B cell (primary cell): ENCODE measurements at regions not wholly inside any gene's neighbourhood (a gene's known extent, or its start where the extent isn't known, plus 50 kb on each side); places are given as distances from the start of the nearest gene placed in this dataset.

Source experiments
- ATAC-seq: fragments of 200-7000 bp; cut with Tn5 transposase; one replicate; pipeline ENCODE4 v1.10.0; 2021; ENCODE audit warnings: low read depth, mild to moderate bottlenecking, moderate number of reproducible peaks, moderate library complexity
- CTCF ChIA-PET: fragments of 350-600 bp; sonication (Branson Sonifier 250); formaldehyde crosslinking; loops from one replicate; lab custom pipeline; 2021; ENCODE audit warnings: antibody characterized with exemption, inconsistent platforms; lab: Charles Lee
- POLR2A ChIA-PET: fragments of 350-600 bp; sonication (Branson Sonifier 250); formaldehyde crosslinking; loops from one replicate; lab custom pipeline; 2021; ENCODE audit warnings: antibody characterized with exemption; lab: Charles Lee
- DNase-seq: peaks from one replicate; pipeline ENCODE4 v3.0.0; 2013
- H2AFZ ChIP-seq: 2 replicates; pipeline ENCODE4 v1.6.1; 2012; ENCODE audit warnings: mild to moderate bottlenecking, low read depth, low read length; ENCODE audit not compliant: insufficient read depth, poor library complexity, severe bottlenecking
- H3K27ac ChIP-seq, 2 donors: 1 replicate in 1 of 2; 2 replicates in 1 of 2; pipeline ENCODE4 v1.5.1; 2012 to 2013; ENCODE audit warnings: low read length in 2 of 2, mild to moderate bottlenecking in 2 of 2, moderate library complexity in 1 of 2
- H3K27me3 ChIP-seq, 4 experiments: fragments of 200-600 bp in 1 of 4; sonication (generic) in 1 of 4; replicated peaks in 1 of 4; 1 replicate in 2 of 4; 2 replicates in 2 of 4; pipeline versions ENCODE4 v1.6.1 to v1.7.0; 2013 to 2016; ENCODE audit warnings: low read length in 3 of 4, mild to moderate bottlenecking in 2 of 4, mixed read lengths in 1 of 4, moderate library complexity in 1 of 4; ENCODE audit not compliant: insufficient read depth in 4 of 4, control insufficient read depth in 3 of 4; ENCODE audit errors: control extremely low read depth in 1 of 4
- H3K36me3 ChIP-seq, 2 experiments: replicated peaks in 1 of 2; 1 replicate in 1 of 2; 2 replicates in 1 of 2; pipeline versions ENCODE4 v1.6.1 to v1.7.1; 2013; ENCODE audit warnings: low read length in 1 of 2; ENCODE audit not compliant: insufficient read depth in 2 of 2, control insufficient read depth in 1 of 2; ENCODE audit errors: control extremely low read depth in 1 of 2, extremely low read depth in 1 of 2
- H3K4me1 ChIP-seq, 2 donors: fragments of 200-600 bp in 1 of 2; sonication (generic) in 1 of 2; 1 replicate in 1 of 2; 2 replicates in 1 of 2; pipeline versions ENCODE4 v1.5.1 to v1.6.1; 2013 to 2017; ENCODE audit warnings: low read length in 2 of 2; ENCODE audit not compliant: control insufficient read depth in 2 of 2, insufficient read depth in 2 of 2
- H3K4me2 ChIP-seq: replicated peaks from 2 replicates; pipeline ENCODE3; 2012; ENCODE audit warnings: mild to moderate bottlenecking, low read depth, low read length; ENCODE audit not compliant: poor library complexity, severe bottlenecking
- H3K4me3 ChIP-seq, 5 experiments: fragments of 200-600 bp in 1 of 5; sonication (generic) in 1 of 5; 1 replicate in 3 of 5; 2 replicates in 2 of 5; pipeline versions ENCODE4 v1.5.1 to v1.7.0; 2011 to 2016; ENCODE audit warnings: low read length in 4 of 5, mild to moderate bottlenecking in 4 of 5, low read depth in 2 of 5, control low read depth in 1 of 5, moderate library complexity in 1 of 5; ENCODE audit not compliant: insufficient read depth in 1 of 5; ENCODE audit errors: control extremely low read depth in 1 of 5, extremely low read depth in 1 of 5
- H3K79me2 ChIP-seq: fragments of 200-600 bp; sonication (generic); one replicate; pipeline ENCODE4 v1.6.0; 2016; ENCODE audit warnings: low read length; ENCODE audit not compliant: control insufficient read depth, insufficient read depth
- H3K9ac ChIP-seq: fragments of 200-600 bp; sonication (generic); 2 replicates; pipeline ENCODE4 v1.6.1; 2017; ENCODE audit warnings: mild to moderate bottlenecking, low read length, moderate library complexity
- H3K9me3 ChIP-seq, 3 donors: one replicate each; pipeline versions ENCODE4 v1.6.1 to v1.7.1; 2013; ENCODE audit warnings: low read length in 2 of 3; ENCODE audit not compliant: control insufficient read depth in 2 of 3, insufficient read depth in 1 of 3; ENCODE audit errors: control extremely low read depth in 1 of 3
- H4K20me1 ChIP-seq: 2 replicates; pipeline ENCODE4 v1.6.0; 2012; ENCODE audit warnings: mild to moderate bottlenecking, low read length; ENCODE audit not compliant: insufficient read depth, control insufficient read depth, poor library complexity, severe bottlenecking
- H3K27ac Mint-ChIP-seq: one replicate; pipeline ENCODE4 v1.8.0; 2021; ENCODE audit warnings: mixed read lengths
- H3K27me3 Mint-ChIP-seq: one replicate; pipeline ENCODE4 v1.8.0; 2021; ENCODE audit warnings: mixed read lengths
- H3K4me1 Mint-ChIP-seq: one replicate; pipeline ENCODE4 v1.8.0; 2021; ENCODE audit warnings: mixed read lengths
- H3K4me3 Mint-ChIP-seq: one replicate; pipeline ENCODE4 v1.8.0; 2021; ENCODE audit warnings: mixed read lengths
- H3K9me3 Mint-ChIP-seq: one replicate; pipeline ENCODE4 v1.8.0; 2022; ENCODE audit warnings: mixed read lengths; ENCODE audit not compliant: insufficient read depth
- EZH2 ChIP-seq: IDR thresholded peaks from 2 replicates; pipeline ENCODE4 v1.6.1; 2012; ENCODE audit warnings: borderline replicate concordance, low read depth, mild to moderate bottlenecking, moderate library complexity, low read length; ENCODE audit not compliant: insufficient read depth, poor library complexity, severe bottlenecking
- WGBS: methylation state at CpG from one replicate; pipeline ENCODE4 v1.1.5; 2013; ENCODE audit warnings: missing lambda C conversion rate; ENCODE audit not compliant: insufficient coverage; 5-methylcytosine and 5-hydroxymethylcytosine counted together
- intact Hi-C: fragments of 100-400 bp; cut with micrococcal nuclease; formaldehyde crosslinking; loops from one replicate; pipeline ENCODE4 v1.10.0; 2022
- TF ChIP-seq, protein P1 (sequence below): fragments of 200-600 bp; IDR thresholded peaks from one replicate; pipeline ENCODE4 v1.8.0; 2022; ENCODE audit warnings: antibody characterized with exemption, mild to moderate bottlenecking

DNA sequence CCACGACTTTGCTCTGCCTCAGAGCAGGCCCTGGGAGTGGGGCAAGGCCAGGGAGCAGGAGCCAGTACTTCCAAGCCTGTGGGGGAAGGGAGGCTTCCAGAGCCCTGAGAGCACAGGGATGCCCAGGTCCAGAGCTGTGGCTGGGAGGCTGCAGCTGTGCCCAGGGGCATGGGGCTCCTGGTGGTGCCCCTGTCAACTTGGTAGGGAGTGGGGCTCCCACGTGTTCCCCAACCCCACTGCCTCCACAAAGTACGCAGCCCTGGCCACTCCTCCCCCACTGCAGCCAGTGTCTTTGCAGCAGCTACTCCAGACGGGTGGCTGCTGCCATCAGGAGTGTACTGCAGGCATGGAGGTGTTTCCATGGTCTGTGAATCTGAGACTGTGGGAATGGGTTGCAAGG is 294.1 kb upstream of the SNX7 start:
- ATAC-seq (no peak), DNase-seq (no peak)
- no peak overlapping the region for H3K4me3 ChIP-seq
- H3K27ac ChIP-seq, result no peak overlapping the region
- H3K27me3 Mint-ChIP-seq, result no peaks in the 10 kb centered on the region
- no peak overlapping the region for H3K9ac ChIP-seq
- no peaks in the 10 kb centered on the region for H4K20me1 ChIP-seq
- no peaks in the 10 kb centered on the region for H3K9me3 Mint-ChIP-seq
- H3K4me3 Mint-ChIP-seq, result no peak overlapping the region
- no peaks in the 10 kb centered on the region for H3K4me1 Mint-ChIP-seq
- no peak overlapping the region for H2AFZ ChIP-seq
- CTCF ChIA-PET, result no interaction called here
- peaks cover 0 to 14% (median 0%) of the 10 kb centered on the region in 3 donors for H3K9me3 ChIP-seq
- no peaks in the 10 kb centered on the region for H3K4me1 ChIP-seq
- TF ChIP-seq, protein P1, sequence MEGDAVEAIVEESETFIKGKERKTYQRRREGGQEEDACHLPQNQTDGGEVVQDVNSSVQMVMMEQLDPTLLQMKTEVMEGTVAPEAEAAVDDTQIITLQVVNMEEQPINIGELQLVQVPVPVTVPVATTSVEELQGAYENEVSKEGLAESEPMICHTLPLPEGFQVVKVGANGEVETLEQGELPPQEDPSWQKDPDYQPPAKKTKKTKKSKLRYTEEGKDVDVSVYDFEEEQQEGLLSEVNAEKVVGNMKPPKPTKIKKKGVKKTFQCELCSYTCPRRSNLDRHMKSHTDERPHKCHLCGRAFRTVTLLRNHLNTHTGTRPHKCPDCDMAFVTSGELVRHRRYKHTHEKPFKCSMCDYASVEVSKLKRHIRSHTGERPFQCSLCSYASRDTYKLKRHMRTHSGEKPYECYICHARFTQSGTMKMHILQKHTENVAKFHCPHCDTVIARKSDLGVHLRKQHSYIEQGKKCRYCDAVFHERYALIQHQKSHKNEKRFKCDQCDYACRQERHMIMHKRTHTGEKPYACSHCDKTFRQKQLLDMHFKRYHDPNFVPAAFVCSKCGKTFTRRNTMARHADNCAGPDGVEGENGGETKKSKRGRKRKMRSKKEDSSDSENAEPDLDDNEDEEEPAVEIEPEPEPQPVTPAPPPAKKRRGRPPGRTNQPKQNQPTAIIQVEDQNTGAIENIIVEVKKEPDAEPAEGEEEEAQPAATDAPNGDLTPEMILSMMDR, result no peak
- no peak for TF ChIP-seq EZH2
- H3K79me2 ChIP-seq, result no peaks in the 10 kb centered on the region
- WGBS, result 67% methylated on average over 1 of the region's 4 CpGs
- no peaks in the 10 kb centered on the region for H3K27me3 ChIP-seq
- POLR2A ChIA-PET, result no interaction called here
- H3K4me2 ChIP-seq, result no peak overlapping the region
- no peak overlapping the region for H3K27ac Mint-ChIP-seq
- intact Hi-C loops, result no loop called here
- no peaks in the 10 kb centered on the region for H3K36me3 ChIP-seq

DNA sequence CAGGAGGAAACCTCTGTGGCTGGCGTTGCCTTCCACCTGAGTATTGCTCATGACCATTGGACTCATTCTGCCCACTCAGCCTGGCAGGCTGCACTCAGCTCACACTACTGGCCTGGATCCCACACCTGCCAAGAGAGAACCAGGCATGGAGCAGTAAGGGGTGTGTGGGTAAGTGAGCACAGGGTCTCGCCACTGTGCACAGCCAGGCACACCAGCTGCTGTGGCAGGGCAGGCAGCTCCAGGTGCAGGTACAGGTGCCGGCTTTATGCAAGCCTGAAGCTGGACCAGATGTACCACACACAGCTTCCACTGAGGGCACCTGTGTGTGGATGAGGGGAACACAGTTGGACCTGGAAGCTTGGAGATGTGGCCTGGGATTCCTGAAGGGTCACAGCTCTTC is 295.2 kb upstream of the SNX7 start:
- WGBS, result 96% methylated on average over 3 of the region's 3 CpGs
- CTCF ChIA-PET, result no interaction called here

More for the DNA sequence above, 295.2 kb upstream of the SNX7 start:
- Histone ChIP-seq H3K4me3 (no peak overlapping the region), H3K4me1 (no peaks in the 10 kb centered on the region), H3K79me2 (no peaks in the 10 kb centered on the region), H3K9ac (no peak overlapping the region), H3K27ac (no peak overlapping the region), H3K4me2 (no peak overlapping the region), H2AFZ (no peak overlapping the region), H4K20me1 (no peaks in the 10 kb centered on the region), H3K27me3 (no peaks in the 10 kb centered on the region), H3K36me3 (no peaks in the 10 kb centered on the region), H3K9me3 (peaks cover 0 to 17% (median 0%) of the 10 kb centered on the region in 3 donors)
- H3K27me3 Mint-ChIP-seq, result no peaks in the 10 kb centered on the region
- no peak overlapping the region for H3K4me3 Mint-ChIP-seq
- no peak overlapping the region for H3K27ac Mint-ChIP-seq
- POLR2A ChIA-PET, result no interaction called here
- H3K9me3 Mint-ChIP-seq, result no peaks in the 10 kb centered on the region
- intact Hi-C loops, result no loop called here
- H3K4me1 Mint-ChIP-seq, result no peaks in the 10 kb centered on the region
- DNase-seq (no peak), ATAC-seq (no peak)
- TF ChIP-seq EZH2, result no peak
- TF ChIP-seq, protein P1, result no peak
